ENCODE measurements at regions not wholly inside any gene's neighbourhood (a gene's known extent, or its start where the extent isn't known, plus 50 kb on each side); places are given as distances from the start of the nearest gene placed in this dataset.
"Not testable (repeated sequence)": the region's sequence is repeated elsewhere in the genome, so short reads cannot be mapped to it uniquely, and the experiment has no call there.

- FAIRE-seq, result no peak
Observed at GRCh38 chr15:38614621-38615020, 50.0 kb upstream of the RASGRP1 start.

GRCh38 chr15:38617831-38618230, 53.2 kb upstream of the RASGRP1 start:
- FAIRE-seq, result no peak

GRCh38 chr15:38618242-38618955, 53.8 kb upstream of the RASGRP1 start:
- FAIRE-seq, result no peak

GRCh38 chr15:38620098-38620497, 55.5 kb upstream of the RASGRP1 start:
- FAIRE-seq, result no peak

GRCh38 chr15:38620851-38621594, 56.4 kb upstream of the RASGRP1 start:
- no peak for FAIRE-seq

- no peak for FAIRE-seq
Observed at GRCh38 chr15:38622304-38622703, 57.7 kb upstream of the RASGRP1 start.

GRCh38 chr15:38622908-38623307, 58.3 kb upstream of the RASGRP1 start:
- no peak for FAIRE-seq

- no peak for FAIRE-seq
Observed at GRCh38 chr15:38623744-38624143, 59.1 kb upstream of the RASGRP1 start.

GRCh38 chr15:38624244-38625205, 59.9 kb upstream of the RASGRP1 start:
- no peak for FAIRE-seq

GRCh38 chr15:38625886-38626285, 61.3 kb upstream of the RASGRP1 start:
- no peak for FAIRE-seq

GRCh38 chr15:38626443-38627050, 61.9 kb upstream of the RASGRP1 start:
- no peak for FAIRE-seq

- no peak for FAIRE-seq
Observed at GRCh38 chr15:38627689-38628277, 63.2 kb upstream of the RASGRP1 start.

- FAIRE-seq, result no peak
Observed at GRCh38 chr15:38631119-38632075, 66.8 kb upstream of the RASGRP1 start.

GRCh38 chr15:38635170-38635569, 70.6 kb upstream of the RASGRP1 start:
- no peak for FAIRE-seq

GRCh38 chr15:38636597-38636996, 72.0 kb upstream of the RASGRP1 start:
- FAIRE-seq, result no peak

GRCh38 chr15:38638126-38638525, 73.5 kb upstream of the RASGRP1 start:
- no peak for FAIRE-seq

GRCh38 chr15:38638811-38639210, 74.2 kb upstream of the RASGRP1 start:
- no peak for FAIRE-seq

- no peak for FAIRE-seq
Observed at GRCh38 chr15:38642689-38643270, 78.2 kb upstream of the RASGRP1 start.

GRCh38 chr15:38644353-38644752, 79.7 kb upstream of the RASGRP1 start:
- not testable (repeated sequence) for FAIRE-seq

- no peak for FAIRE-seq
Observed at GRCh38 chr15:38646716-38647115, 82.1 kb upstream of the RASGRP1 start.

- no peak for FAIRE-seq
Observed at GRCh38 chr15:38647683-38648082, 83.1 kb upstream of the RASGRP1 start.

Measured in G401.6 (cell line).